Trophoblast cell (in vitro differentiated cells and primary cell): ENCODE measurements at regions not wholly inside any gene's neighbourhood (a gene's known extent, or its start where the extent isn't known, plus 50 kb on each side); places are given as distances from the start of the nearest gene placed in this dataset.

Source experiments
- DNase-seq, 2 donors: peaks; one replicate each; pipeline ENCODE4 v3.0.0-alpha.2; 2016
- H2AFZ ChIP-seq: 2 replicates; pipeline ENCODE4 v1.6.1; 2013; ENCODE audit warnings: low read length, moderate library complexity, mild to moderate bottlenecking; ENCODE audit not compliant: insufficient read depth, poor library complexity
- H2AK5ac ChIP-seq: 2 replicates; pipeline ENCODE4 v1.6.1; 2013; ENCODE audit warnings: mild to moderate bottlenecking, low read length
- H2BK120ac ChIP-seq: 2 replicates; pipeline ENCODE4 v1.6.1; 2013; ENCODE audit warnings: low read length, mild to moderate bottlenecking, moderate library complexity; ENCODE audit not compliant: insufficient read depth, poor library complexity
- H2BK12ac ChIP-seq: 2 replicates; pipeline ENCODE4 v1.6.1; 2013; ENCODE audit warnings: mild to moderate bottlenecking, low read length, moderate library complexity
- H2BK5ac ChIP-seq: 2 replicates; pipeline ENCODE4 v1.6.1; 2013; ENCODE audit warnings: low read length, low read depth, moderate library complexity, mild to moderate bottlenecking; ENCODE audit not compliant: poor library complexity
- H3K14ac ChIP-seq: 2 replicates; pipeline ENCODE4 v1.6.1; 2013; ENCODE audit warnings: mild to moderate bottlenecking, low read length
- H3K18ac ChIP-seq: 2 replicates; pipeline ENCODE4 v1.6.1; 2013; ENCODE audit warnings: mild to moderate bottlenecking, low read length
- H3K23ac ChIP-seq: 2 replicates; pipeline ENCODE4 v1.6.1; 2013; ENCODE audit warnings: low read length
- H3K27ac ChIP-seq: 2 replicates; pipeline ENCODE4 v1.5.1; 2013; ENCODE audit warnings: low read depth, mild to moderate bottlenecking, inconsistent platforms, low read length, moderate library complexity
- H3K27me3 ChIP-seq: 2 replicates; pipeline ENCODE4 v1.6.1; 2013; ENCODE audit warnings: inconsistent platforms, mild to moderate bottlenecking, low read length, moderate library complexity; ENCODE audit not compliant: insufficient read depth
- H3K36me3 ChIP-seq, 2 experiments: 1 replicate in 1 of 2; 2 replicates in 1 of 2; pipeline ENCODE4 v1.6.1; 2013; ENCODE audit warnings: low read length in 2 of 2, mild to moderate bottlenecking in 2 of 2, moderate library complexity in 1 of 2; ENCODE audit not compliant: insufficient read depth in 2 of 2, control insufficient read depth in 1 of 2
- H3K4ac ChIP-seq: 2 replicates; pipeline ENCODE4 v1.6.1; 2013; ENCODE audit warnings: low read depth, mild to moderate bottlenecking, low read length, moderate library complexity
- H3K4me1 ChIP-seq, 2 experiments: 1 replicate in 1 of 2; 2 replicates in 1 of 2; pipeline ENCODE4 v1.6.1; 2013; ENCODE audit warnings: low read length in 2 of 2, mild to moderate bottlenecking in 2 of 2, moderate library complexity in 1 of 2; ENCODE audit not compliant: insufficient read depth in 2 of 2, control insufficient read depth in 1 of 2
- H3K4me2 ChIP-seq: 2 replicates; pipeline ENCODE4 v1.6.1; 2013; ENCODE audit warnings: inconsistent platforms, mild to moderate bottlenecking, low read length, moderate library complexity
- H3K4me3 ChIP-seq: 2 replicates; pipeline ENCODE4 v1.5.1; 2013; ENCODE audit warnings: mild to moderate bottlenecking, low read depth, low read length, inconsistent platforms
- H3K79me1 ChIP-seq: one replicate; pipeline ENCODE4 v1.6.1; 2013; ENCODE audit warnings: low read length
- H3K79me2 ChIP-seq: 2 replicates; pipeline ENCODE4 v1.6.1; 2013; ENCODE audit warnings: low read length, mild to moderate bottlenecking; ENCODE audit not compliant: control insufficient read depth, insufficient read depth, poor library complexity
- H3K9ac ChIP-seq: 2 replicates; pipeline ENCODE4 v1.6.1; 2013; ENCODE audit warnings: mild to moderate bottlenecking, low read length
- H3K9me3 ChIP-seq: 2 replicates; pipeline ENCODE4 v1.6.1; 2013; ENCODE audit warnings: low read depth, mild to moderate bottlenecking, control low read depth, inconsistent platforms, low read length; ENCODE audit not compliant: insufficient read depth
- H4K12ac ChIP-seq: 2 replicates; pipeline ENCODE4 v1.6.1; 2013; ENCODE audit warnings: low read depth, mild to moderate bottlenecking, low read length, moderate library complexity
- H4K8ac ChIP-seq: 2 replicates; pipeline ENCODE4 v1.6.1; 2013; ENCODE audit warnings: low read depth, mild to moderate bottlenecking, low read length, moderate library complexity
- H4K91ac ChIP-seq: one replicate; pipeline ENCODE4 v1.6.1; 2013; ENCODE audit warnings: low read depth, mild to moderate bottlenecking, low read length, moderate library complexity
- WGBS: extraction: QIAGEN DNeasy Blood & Tissue Kit; methylation state at CpG from one replicate; pipeline ENCODE4 v1.1.7; 2013; ENCODE audit warnings: missing lambda C conversion rate; ENCODE audit not compliant: insufficient read length, insufficient coverage; ENCODE audit errors: extremely low coverage; 5-methylcytosine and 5-hydroxymethylcytosine counted together

GRCh38 chr22:48367731-48368130 lies 1459.9 kb downstream of the BRD1 start:
- H4K91ac ChIP-seq = no peak overlapping the region
- no peak overlapping the region for H3K4ac ChIP-seq
- no CpG with 5 or more reads among the region's 12 CpGs for WGBS
- no peaks in the 10 kb centered on the region for H3K79me1 ChIP-seq
- H3K27ac ChIP-seq = no peak overlapping the region
- H3K23ac ChIP-seq = no peak overlapping the region
- no peak overlapping the region for H2AK5ac ChIP-seq
- no peak overlapping the region for H3K4me2 ChIP-seq
- no peak overlapping the region for H2AFZ ChIP-seq
- no peak overlapping the region for H2BK120ac ChIP-seq
- H3K4me1 ChIP-seq = no peaks in the 10 kb centered on the region
- no peaks in the 10 kb centered on the region for H3K36me3 ChIP-seq
- H3K79me2 ChIP-seq = no peaks in the 10 kb centered on the region
- H4K12ac ChIP-seq = no peak overlapping the region
- no peak overlapping the region for H3K18ac ChIP-seq
- H3K14ac ChIP-seq = no peak overlapping the region
- H3K9ac ChIP-seq = no peak overlapping the region
- no peak overlapping the region for H2BK12ac ChIP-seq
- no peak overlapping the region for H3K4me3 ChIP-seq
- no peak for DNase-seq
- no peak overlapping the region for H4K8ac ChIP-seq
- H3K9me3 ChIP-seq = no peaks in the 10 kb centered on the region
- H2BK5ac ChIP-seq = no peak overlapping the region
- H3K27me3 ChIP-seq = no peaks in the 10 kb centered on the region

- Histone ChIP-seq H2BK120ac (no peak overlapping the region), H3K9ac (no peak overlapping the region), H4K8ac (no peak overlapping the region), H3K4me3 (peak overlapping the region; percentile 31), H2BK12ac (no peak overlapping the region), H3K18ac (no peak overlapping the region), H2BK5ac (no peak overlapping the region), H3K9me3 (no peaks in the 10 kb centered on the region), H3K79me2 (no peaks in the 10 kb centered on the region), H3K27ac (no peak overlapping the region), H3K23ac (no peak overlapping the region), H3K4me2 (no peak overlapping the region), H4K91ac (no peak overlapping the region), H3K27me3 (no peaks in the 10 kb centered on the region), H2AK5ac (no peak overlapping the region), H3K4ac (no peak overlapping the region), H4K12ac (no peak overlapping the region), H3K36me3 (no peaks in the 10 kb centered on the region), H3K14ac (no peak overlapping the region), H2AFZ (no peak overlapping the region), H3K79me1 (no peaks in the 10 kb centered on the region), H3K4me1 (no peaks in the 10 kb centered on the region)
- WGBS = no CpG with 5 or more reads among the region's 9 CpGs
- no peak for DNase-seq
Measured at GRCh38 chr22:48366591-48366990, 1461.1 kb downstream of the BRD1 start.

- H2BK120ac ChIP-seq = no peak overlapping the region
- DNase-seq = no peak
- no peak overlapping the region for H4K12ac ChIP-seq
- no peaks in the 10 kb centered on the region for H3K79me1 ChIP-seq
- H3K18ac ChIP-seq = no peak overlapping the region
- H2BK5ac ChIP-seq = no peak overlapping the region
- H3K4me3 ChIP-seq = no peak overlapping the region
- no peaks in the 10 kb centered on the region for H3K9me3 ChIP-seq
- no peak overlapping the region for H3K14ac ChIP-seq
- no peak overlapping the region for H3K4me2 ChIP-seq
- H3K4me1 ChIP-seq = no peaks in the 10 kb centered on the region
- no peaks in the 10 kb centered on the region for H3K79me2 ChIP-seq
- H3K27ac ChIP-seq = no peak overlapping the region
- no peak overlapping the region for H4K91ac ChIP-seq
- H2AK5ac ChIP-seq = no peak overlapping the region
- H3K9ac ChIP-seq = no peak overlapping the region
- no peaks in the 10 kb centered on the region for H3K27me3 ChIP-seq
- no peak overlapping the region for H3K23ac ChIP-seq
- no peaks in the 10 kb centered on the region for H3K36me3 ChIP-seq
- H2AFZ ChIP-seq = no peak overlapping the region
- no peak overlapping the region for H4K8ac ChIP-seq
- no peak overlapping the region for H3K4ac ChIP-seq
- WGBS = no CpG with 5 or more reads among the region's 8 CpGs
- no peak overlapping the region for H2BK12ac ChIP-seq
Measured at GRCh38 chr22:48366056-48366455, 1461.6 kb downstream of the BRD1 start.

GRCh38 chr22:48365386-48365785 lies 1462.3 kb downstream of the BRD1 start:
- Histone ChIP-seq H3K9me3 (peaks cover 1% of the 10 kb centered on the region), H3K36me3 (no peaks in the 10 kb centered on the region), H3K18ac (no peak overlapping the region), H4K91ac (no peak overlapping the region), H2BK12ac (no peak overlapping the region), H3K79me2 (no peaks in the 10 kb centered on the region), H2BK5ac (no peak overlapping the region), H4K8ac (no peak overlapping the region), H3K4me1 (no peaks in the 10 kb centered on the region), H3K9ac (no peak overlapping the region), H2AFZ (no peak overlapping the region), H3K79me1 (no peaks in the 10 kb centered on the region), H3K23ac (no peak overlapping the region), H2AK5ac (no peak overlapping the region), H2BK120ac (no peak overlapping the region), H3K4me3 (no peak overlapping the region), H3K4ac (no peak overlapping the region), H3K27ac (no peak overlapping the region), H3K4me2 (no peak overlapping the region), H3K27me3 (no peaks in the 10 kb centered on the region), H3K14ac (no peak overlapping the region), H4K12ac (no peak overlapping the region)
- DNase-seq = no peak
- no CpG with 5 or more reads among the region's 4 CpGs for WGBS
